Osteoblast (primary cell): ENCODE measurements at regions not wholly inside any gene's neighbourhood (a gene's known extent, or its start where the extent isn't known, plus 50 kb on each side); places are given as distances from the start of the nearest gene placed in this dataset.
A peak's percentile ranks its signal among the peaks of the same experiment; 100 is the strongest.

ENCODE experiments used
- DNase-seq: peaks from one replicate; pipeline ENCODE4 v3.0.0; 2011; ENCODE audit warnings: low spot score, mixed read lengths; ENCODE audit not compliant: insufficient read length; ENCODE audit errors: missing footprints
- H2AFZ ChIP-seq: 2 replicates; pipeline ENCODE4 v1.6.0; 2011; ENCODE audit warnings: mild to moderate bottlenecking, low read length
- H3K27ac ChIP-seq: 2 replicates; pipeline ENCODE4 v1.5.1; 2011; ENCODE audit warnings: mild to moderate bottlenecking, low read depth, low read length, moderate library complexity
- H3K27me3 ChIP-seq: 2 replicates; pipeline ENCODE4 v1.6.0; 2012; ENCODE audit warnings: mild to moderate bottlenecking, control low read depth, inconsistent platforms, low read length, moderate library complexity; ENCODE audit not compliant: insufficient read depth
- H3K36me3 ChIP-seq: 2 replicates; pipeline ENCODE4 v1.5.1; 2011; ENCODE audit warnings: mild to moderate bottlenecking, low read length, control low read depth, moderate library complexity; ENCODE audit not compliant: insufficient read depth
- H3K4me1 ChIP-seq: 2 replicates; pipeline ENCODE4 v1.5.1; 2011; ENCODE audit warnings: mild to moderate bottlenecking, low read length, control low read depth, moderate library complexity; ENCODE audit not compliant: insufficient read depth
- H3K4me2 ChIP-seq: 2 replicates; pipeline ENCODE4 v1.6.0; 2011; ENCODE audit warnings: mild to moderate bottlenecking, low read length; ENCODE audit not compliant: insufficient read depth
- H3K4me3 ChIP-seq: fragments of 200-600 bp; sonication (generic); 3 replicates; pipeline ENCODE4 v1.5.1; 2012; ENCODE audit warnings: mild to moderate bottlenecking, low read length, inconsistent platforms; ENCODE audit not compliant: insufficient read depth
- H3K79me2 ChIP-seq: 2 replicates; pipeline ENCODE4 v1.6.0; 2012; ENCODE audit warnings: mild to moderate bottlenecking, low read length, control low read depth, inconsistent platforms; ENCODE audit not compliant: insufficient read depth
- H3K9me3 ChIP-seq: 2 replicates; pipeline ENCODE4 v1.5.1; 2011; ENCODE audit warnings: low read depth, low read length, control low read depth
- H4K20me1 ChIP-seq: 2 replicates; pipeline ENCODE4 v1.6.0; 2012; ENCODE audit warnings: mild to moderate bottlenecking, low read length, control low read depth; ENCODE audit not compliant: insufficient read depth
- CTCF ChIP-seq: IDR thresholded peaks from 2 replicates; pipeline ENCODE4 v1.5.1; 2011; ENCODE audit warnings: mild to moderate bottlenecking, low read depth, low read length, moderate library complexity; ENCODE audit errors: extremely low read depth

GRCh38 chr5:20648981-20649380 lies 661.0 kb upstream of the CDH18 start:
- no peak overlapping the region for H2AFZ ChIP-seq
- no peak for TF ChIP-seq CTCF
- H3K9me3 ChIP-seq: peaks cover 2% of the 10 kb centered on the region
- peak; percentile 21 for DNase-seq
- H3K4me2 ChIP-seq: no peak overlapping the region
- H3K27ac ChIP-seq: no peak overlapping the region
- no peaks in the 10 kb centered on the region for H3K27me3 ChIP-seq
- H3K36me3 ChIP-seq: no peaks in the 10 kb centered on the region
- no peak overlapping the region for H3K4me3 ChIP-seq
- H3K79me2 ChIP-seq: no peaks in the 10 kb centered on the region
- no peaks in the 10 kb centered on the region for H3K4me1 ChIP-seq
- no peaks in the 10 kb centered on the region for H4K20me1 ChIP-seq

GRCh38 chr5:20636686-20637085 lies 648.7 kb upstream of the CDH18 start:
- Histone ChIP-seq H2AFZ (no peak overlapping the region), H3K27me3 (no peaks in the 10 kb centered on the region), H3K36me3 (no peaks in the 10 kb centered on the region), H3K4me3 (no peak overlapping the region), H3K27ac (no peak overlapping the region), H3K4me2 (no peak overlapping the region), H4K20me1 (no peaks in the 10 kb centered on the region), H3K79me2 (no peaks in the 10 kb centered on the region), H3K4me1 (no peaks in the 10 kb centered on the region), H3K9me3 (peaks cover 6% of the 10 kb centered on the region)
- no peak for DNase-seq
- no peak for TF ChIP-seq CTCF

GRCh38 chr5:20619591-20619990 lies 631.6 kb upstream of the CDH18 start:
- Histone ChIP-seq H3K4me3 (no peak overlapping the region), H2AFZ (no peak overlapping the region), H3K9me3 (no peaks in the 10 kb centered on the region), H3K4me2 (no peak overlapping the region), H4K20me1 (no peaks in the 10 kb centered on the region), H3K36me3 (no peaks in the 10 kb centered on the region), H3K27me3 (no peaks in the 10 kb centered on the region), H3K79me2 (no peaks in the 10 kb centered on the region), H3K4me1 (no peaks in the 10 kb centered on the region), H3K27ac (no peak overlapping the region)
- no peak for DNase-seq
- TF ChIP-seq CTCF: no peak

GRCh38 chr5:20618340-20618739 lies 630.3 kb upstream of the CDH18 start:
- no peaks in the 10 kb centered on the region for H3K79me2 ChIP-seq
- H3K4me2 ChIP-seq: no peak overlapping the region
- H3K9me3 ChIP-seq: no peaks in the 10 kb centered on the region
- H3K27ac ChIP-seq: no peak overlapping the region
- no peaks in the 10 kb centered on the region for H3K27me3 ChIP-seq
- H2AFZ ChIP-seq: no peak overlapping the region
- H3K4me3 ChIP-seq: no peak overlapping the region
- H4K20me1 ChIP-seq: no peaks in the 10 kb centered on the region
- TF ChIP-seq CTCF: no peak
- no peak for DNase-seq
- H3K4me1 ChIP-seq: no peaks in the 10 kb centered on the region
- no peaks in the 10 kb centered on the region for H3K36me3 ChIP-seq
